GM20000 (cell line): ENCODE measurements at regions not wholly inside any gene's neighbourhood (a gene's known extent, or its start where the extent isn't known, plus 50 kb on each side); places are given as distances from the start of the nearest gene placed in this dataset.

ENCODE experiments used
- DNase-seq: peaks from one replicate; pipeline ENCODE4 v3.0.0; 2012; ENCODE audit warnings: low spot score
- TF ChIP-seq, protein P1 (sequence below): IDR thresholded peaks from 2 replicates; pipeline ENCODE4 v1.5.1; 2012; ENCODE audit warnings: mild to moderate bottlenecking, control low read depth; ENCODE audit errors: extremely low read depth, missing control alignments

DNA sequence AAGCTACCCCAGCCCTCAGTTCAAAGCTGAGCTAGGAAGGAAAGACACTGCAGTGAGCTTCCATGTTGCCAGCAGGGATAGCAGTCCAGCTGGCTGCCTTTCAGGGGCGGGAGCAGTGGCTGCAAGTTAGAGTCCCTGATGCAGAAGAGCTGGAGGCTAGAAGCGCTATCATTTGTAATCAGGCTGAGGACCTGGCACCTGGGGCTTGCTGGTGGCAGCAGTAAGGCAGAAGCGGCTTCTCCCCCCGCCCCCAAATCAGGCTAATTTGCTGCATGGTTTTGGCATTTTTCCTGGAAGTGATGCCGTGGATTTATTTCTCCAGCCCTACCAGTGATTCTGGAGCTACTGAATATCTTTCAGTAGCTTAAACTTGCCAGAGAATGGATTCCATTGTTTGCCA, 203.3 kb downstream of the CLCN4 start:
- TF ChIP-seq, protein P1, sequence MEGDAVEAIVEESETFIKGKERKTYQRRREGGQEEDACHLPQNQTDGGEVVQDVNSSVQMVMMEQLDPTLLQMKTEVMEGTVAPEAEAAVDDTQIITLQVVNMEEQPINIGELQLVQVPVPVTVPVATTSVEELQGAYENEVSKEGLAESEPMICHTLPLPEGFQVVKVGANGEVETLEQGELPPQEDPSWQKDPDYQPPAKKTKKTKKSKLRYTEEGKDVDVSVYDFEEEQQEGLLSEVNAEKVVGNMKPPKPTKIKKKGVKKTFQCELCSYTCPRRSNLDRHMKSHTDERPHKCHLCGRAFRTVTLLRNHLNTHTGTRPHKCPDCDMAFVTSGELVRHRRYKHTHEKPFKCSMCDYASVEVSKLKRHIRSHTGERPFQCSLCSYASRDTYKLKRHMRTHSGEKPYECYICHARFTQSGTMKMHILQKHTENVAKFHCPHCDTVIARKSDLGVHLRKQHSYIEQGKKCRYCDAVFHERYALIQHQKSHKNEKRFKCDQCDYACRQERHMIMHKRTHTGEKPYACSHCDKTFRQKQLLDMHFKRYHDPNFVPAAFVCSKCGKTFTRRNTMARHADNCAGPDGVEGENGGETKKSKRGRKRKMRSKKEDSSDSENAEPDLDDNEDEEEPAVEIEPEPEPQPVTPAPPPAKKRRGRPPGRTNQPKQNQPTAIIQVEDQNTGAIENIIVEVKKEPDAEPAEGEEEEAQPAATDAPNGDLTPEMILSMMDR, result no peak
- DNase-seq, result no peak

DNA sequence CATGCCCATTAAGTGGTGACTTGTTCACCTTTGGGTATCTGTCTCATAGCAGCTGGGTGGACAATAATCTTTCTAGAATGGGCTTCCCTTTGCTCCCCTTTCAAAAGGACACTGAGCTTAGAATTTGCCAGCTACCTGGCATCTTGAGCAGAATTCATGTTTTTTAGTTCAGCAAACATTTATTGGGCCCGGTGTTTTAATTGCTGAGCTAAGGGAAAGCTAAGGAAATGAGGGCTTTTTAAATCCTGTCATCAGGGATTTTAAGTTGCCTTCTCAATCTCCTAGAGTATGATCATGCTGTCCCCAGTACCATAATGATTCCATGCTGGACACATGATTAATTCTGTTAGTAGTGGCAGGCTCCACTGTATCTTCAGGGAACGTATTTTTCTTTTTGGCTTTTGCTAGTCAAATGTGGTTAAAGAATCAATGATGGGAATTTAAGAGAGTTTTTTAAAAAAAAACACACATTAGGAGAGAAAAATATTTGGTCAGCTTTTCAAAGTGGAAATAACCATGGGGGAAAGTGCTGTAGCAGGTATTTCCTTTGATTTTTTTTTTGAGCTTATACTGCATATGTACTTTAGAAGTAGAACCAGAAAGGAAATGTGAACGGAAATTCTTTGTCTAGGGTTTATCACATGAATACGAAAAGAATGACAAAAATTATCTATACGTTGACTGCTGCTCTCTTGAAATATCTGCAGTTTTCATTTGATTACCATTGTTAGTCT, 208.9 kb downstream of the CLCN4 start:
- TF ChIP-seq, protein P1, result no peak
- DNase-seq, result no peak

DNA sequence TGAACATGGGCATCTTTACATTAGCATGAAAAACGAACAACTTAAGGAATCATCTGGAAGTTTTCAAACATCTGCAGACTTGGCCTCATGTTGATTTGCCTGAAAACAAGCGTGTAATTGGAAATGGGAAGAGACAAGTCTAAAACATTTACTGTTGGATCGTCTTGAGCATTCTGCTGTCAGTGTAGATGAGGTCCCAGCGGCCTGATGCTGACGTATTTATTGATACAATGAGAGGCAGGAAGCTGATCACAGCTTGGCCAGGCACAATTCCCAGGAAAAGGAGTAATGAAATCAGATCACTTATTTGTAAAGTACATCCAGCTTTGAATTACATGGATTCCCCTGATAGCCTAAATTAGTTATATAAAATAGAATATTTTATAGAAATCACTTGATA, 210.6 kb downstream of the CLCN4 start:
- DNase-seq, result no peak
- TF ChIP-seq, protein P1, result no peak

DNA sequence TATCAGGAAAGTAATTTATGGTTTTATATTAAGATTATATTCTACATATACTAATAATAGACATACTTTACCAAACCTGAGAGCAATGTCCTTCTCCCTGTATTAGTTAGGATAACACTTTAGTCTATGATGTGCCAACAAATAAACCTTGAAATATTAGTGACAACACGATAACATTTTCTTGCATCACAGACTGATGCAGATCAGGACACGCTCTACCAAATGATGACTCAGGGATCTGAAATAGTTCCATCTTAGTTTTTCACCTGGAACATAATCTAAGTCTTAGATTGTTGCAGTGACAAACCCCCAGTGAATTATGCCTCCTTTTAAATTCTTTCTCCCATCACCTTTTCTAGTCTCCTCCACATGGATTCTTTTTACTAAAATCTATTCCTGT, 214.2 kb downstream of the CLCN4 start:
- no peak for DNase-seq
- TF ChIP-seq, protein P1, result no peak

DNA sequence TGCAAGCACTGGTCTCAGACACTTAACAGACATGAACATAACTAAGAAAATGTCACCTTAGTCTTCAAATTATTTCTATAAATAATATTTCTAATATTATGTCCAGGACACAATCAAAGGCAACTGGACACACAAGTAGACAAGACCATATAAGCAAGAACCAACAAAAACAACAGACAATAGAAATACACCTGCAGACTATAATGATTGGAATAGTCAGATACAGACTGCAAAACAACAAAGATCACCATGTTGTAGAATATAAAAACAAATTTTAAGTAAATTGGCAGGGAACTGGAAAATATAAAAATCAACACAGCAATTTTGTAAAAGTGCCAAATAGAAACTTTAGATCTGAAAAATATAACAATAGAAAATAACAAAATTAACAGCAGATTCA, 220.7 kb downstream of the CLCN4 start:
- TF ChIP-seq, protein P1, result no peak
- no peak for DNase-seq

DNA sequence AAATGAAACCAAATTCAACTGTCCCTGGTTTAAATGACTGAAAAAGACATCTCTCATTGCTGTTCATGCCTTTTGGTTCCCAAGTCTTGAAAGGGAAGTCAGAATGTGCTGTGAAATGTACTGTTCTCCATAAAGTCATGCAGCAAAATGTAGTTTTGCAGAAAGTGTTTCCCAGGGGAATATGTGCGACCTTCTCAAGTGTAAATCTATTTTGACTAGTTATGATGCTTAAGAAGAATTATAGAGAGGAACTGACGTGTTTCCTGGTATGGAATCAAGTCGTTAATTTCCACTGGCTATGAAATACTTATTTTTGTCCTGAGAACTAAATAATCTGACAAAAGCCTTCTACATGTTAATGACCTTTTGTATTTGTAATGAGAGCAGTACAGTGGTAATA, 223.1 kb downstream of the CLCN4 start:
- TF ChIP-seq, protein P1, result no peak
- no peak for DNase-seq

DNA sequence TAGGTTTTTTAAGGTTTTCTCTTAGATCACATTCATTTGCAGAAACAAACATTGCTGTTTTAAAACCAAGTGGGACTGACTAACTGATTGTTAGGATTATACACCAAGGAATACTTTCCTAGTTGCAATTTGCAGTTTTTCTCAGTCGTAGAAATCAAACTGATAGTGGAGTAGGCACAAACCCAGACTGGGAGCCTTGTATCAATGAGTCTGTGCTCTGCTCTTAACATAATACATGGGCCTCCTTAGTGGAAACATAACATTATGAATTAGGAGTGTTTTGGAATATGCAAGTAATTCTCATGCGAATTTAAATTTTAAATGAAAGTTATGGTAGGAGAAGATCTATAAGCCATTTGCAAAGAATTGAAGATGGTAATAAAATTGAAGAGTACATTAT, 223.5 kb downstream of the CLCN4 start:
- TF ChIP-seq, protein P1, result no peak
- DNase-seq, result no peak
